Astrocyte (in vitro differentiated cells and primary cell): ENCODE measurements at regions not wholly inside any gene's neighbourhood (a gene's known extent, or its start where the extent isn't known, plus 50 kb on each side); places are given as distances from the start of the nearest gene placed in this dataset.

Experiments
- DNase-seq: peaks from one replicate; pipeline ENCODE4 v3.0.0-alpha.2; 2010; ENCODE audit warnings: low read depth
- FAIRE-seq: peaks from 2 replicates; lab custom pipeline; 2011; peaks lifted over from hg19 to GRCh38; lab: Jason Lieb, UNC
- H2AFZ ChIP-seq: 2 replicates; pipeline ENCODE4 v1.6.0; 2012; ENCODE audit warnings: low read depth, low read length, inconsistent platforms
- H3K27ac ChIP-seq: 2 replicates; pipeline ENCODE4 v1.5.1; 2011; ENCODE audit warnings: low read depth, low read length, inconsistent platforms
- H3K27me3 ChIP-seq: 2 replicates; pipeline ENCODE4 v1.6.0; 2011; ENCODE audit warnings: low read length, inconsistent platforms; ENCODE audit not compliant: insufficient read depth
- H3K36me3 ChIP-seq: 2 replicates; pipeline ENCODE4 v1.5.1; 2011; ENCODE audit warnings: low read length, inconsistent platforms; ENCODE audit not compliant: insufficient read depth
- H3K4me1 ChIP-seq: 2 replicates; pipeline ENCODE4 v1.5.1; 2011; ENCODE audit warnings: low read length, inconsistent platforms; ENCODE audit not compliant: insufficient read depth
- H3K4me2 ChIP-seq: 2 replicates; pipeline ENCODE4 v1.6.0; 2012; ENCODE audit warnings: low read length, inconsistent platforms
- H3K4me3 ChIP-seq: 2 replicates; pipeline ENCODE4 v1.5.1; 2011; ENCODE audit warnings: low read depth, mild to moderate bottlenecking, low read length, inconsistent platforms; ENCODE audit not compliant: insufficient read depth
- H3K79me2 ChIP-seq: 2 replicates; pipeline ENCODE4 v1.6.0; 2012; ENCODE audit warnings: mild to moderate bottlenecking, low read length, inconsistent platforms; ENCODE audit not compliant: insufficient read depth
- H3K9ac ChIP-seq: 2 replicates; pipeline ENCODE4 v1.6.0; 2012; ENCODE audit warnings: mild to moderate bottlenecking, low read length, inconsistent platforms
- H3K9me3 ChIP-seq: 2 replicates; pipeline ENCODE4 v1.5.1; 2012; ENCODE audit warnings: low read depth, mild to moderate bottlenecking, low read length, inconsistent platforms; ENCODE audit not compliant: insufficient read depth
- H4K20me1 ChIP-seq: 2 replicates; pipeline ENCODE4 v1.6.0; 2012; ENCODE audit warnings: low read length, inconsistent platforms; ENCODE audit not compliant: insufficient read depth
- H3K27ac Mint-ChIP-seq: one replicate; pipeline ENCODE4 v1.8.0; 2021; ENCODE audit warnings: mild to moderate bottlenecking, mixed read lengths; ENCODE audit not compliant: unreplicated experiment
- H3K27me3 Mint-ChIP-seq: one replicate; pipeline ENCODE4 v1.8.0; 2021; ENCODE audit warnings: low read depth, mixed read lengths; ENCODE audit not compliant: unreplicated experiment
- H3K36me3 Mint-ChIP-seq: one replicate; pipeline ENCODE4 v1.8.0; 2021; ENCODE audit warnings: low read depth, mixed read lengths; ENCODE audit not compliant: unreplicated experiment
- H3K4me1 Mint-ChIP-seq: one replicate; pipeline ENCODE4 v1.8.0; 2021; ENCODE audit warnings: low read depth, mixed read lengths; ENCODE audit not compliant: unreplicated experiment
- H3K4me3 Mint-ChIP-seq: one replicate; pipeline ENCODE4 v1.8.0; 2021; ENCODE audit warnings: mild to moderate bottlenecking, moderate library complexity, mixed read lengths; ENCODE audit not compliant: unreplicated experiment
- H3K9me3 Mint-ChIP-seq: one replicate; pipeline ENCODE4 v1.8.0; 2021; ENCODE audit warnings: mild to moderate bottlenecking, mixed read lengths; ENCODE audit not compliant: unreplicated experiment
- CTCF ChIP-seq: IDR thresholded peaks from 2 replicates; pipeline ENCODE4 v1.5.1; 2011; ENCODE audit warnings: low read depth, mild to moderate bottlenecking, inconsistent platforms, low read length, moderate library complexity; ENCODE audit not compliant: insufficient read depth
- EZH2 ChIP-seq: IDR thresholded peaks from 2 replicates; pipeline ENCODE4 v1.6.1; 2012; ENCODE audit warnings: mild to moderate bottlenecking, low read length, inconsistent platforms; ENCODE audit not compliant: insufficient read depth

GRCh38 chr10:21334891-21335696 is 190.4 kb downstream of the SKIDA1 start:
- Histone ChIP-seq H3K4me1 (peaks cover 16% of the 10 kb centered on the region), H3K79me2 (no peaks in the 10 kb centered on the region), H3K36me3 (no peaks in the 10 kb centered on the region), H2AFZ (no peak overlapping the region), H3K4me3 (no peak overlapping the region), H4K20me1 (no peaks in the 10 kb centered on the region), H3K4me2 (peak overlapping the region; percentile 14), H3K9ac (no peak overlapping the region), H3K27me3 (no peaks in the 10 kb centered on the region), H3K9me3 (no peaks in the 10 kb centered on the region), H3K27ac (peak overlapping the region; percentile 67)
- H3K36me3 Mint-ChIP-seq: no peaks in the 10 kb centered on the region
- H3K27ac Mint-ChIP-seq: peak overlapping the region; percentile 94
- no peak overlapping the region for H3K4me3 Mint-ChIP-seq
- H3K27me3 Mint-ChIP-seq: no peaks in the 10 kb centered on the region
- TF ChIP-seq EZH2 (no peak), CTCF (no peak)
- H3K4me1 Mint-ChIP-seq: peaks cover 25% of the 10 kb centered on the region
- DNase-seq (peak; percentile 92), FAIRE-seq (no peak)
- peaks cover 2% of the 10 kb centered on the region for H3K9me3 Mint-ChIP-seq

- H3K4me1 Mint-ChIP-seq: peaks cover 16% of the 10 kb centered on the region
- H3K9me3 Mint-ChIP-seq: no peaks in the 10 kb centered on the region
- Histone ChIP-seq H3K9ac (no peak overlapping the region), H3K4me1 (peaks cover 5% of the 10 kb centered on the region), H3K36me3 (no peaks in the 10 kb centered on the region), H3K27me3 (no peaks in the 10 kb centered on the region), H3K4me2 (no peak overlapping the region), H4K20me1 (no peaks in the 10 kb centered on the region), H3K4me3 (no peak overlapping the region), H3K27ac (no peak overlapping the region), H2AFZ (no peak overlapping the region), H3K9me3 (no peaks in the 10 kb centered on the region), H3K79me2 (no peaks in the 10 kb centered on the region)
- no peak for FAIRE-seq
- H3K27me3 Mint-ChIP-seq: no peaks in the 10 kb centered on the region
- H3K36me3 Mint-ChIP-seq: no peaks in the 10 kb centered on the region
- no peak for TF ChIP-seq CTCF
- TF ChIP-seq EZH2: no peak
- DNase-seq: no peak
- H3K4me3 Mint-ChIP-seq: no peak overlapping the region
- no peak overlapping the region for H3K27ac Mint-ChIP-seq
Measured at GRCh38 chr10:21330628-21331020, 194.9 kb downstream of the SKIDA1 start.
